C1 segment of cervical spinal cord (tissue), 14 donors: ENCODE measurements at regions not wholly inside any gene's neighbourhood (a gene's known extent, or its start where the extent isn't known, plus 50 kb on each side); places are given as distances from the start of the nearest gene placed in this dataset.

Experiments
- DNase-seq, 14 donors: peaks; one replicate each; lab custom pipeline; 2025; lab: John Stamatoyannopoulos, UW

- no peak for DNase-seq
These were observed 215.9 kb upstream of the AADAT start for GRCh38 chr4:170305627-170306026.

GRCh38 chr4:170281027-170281426 lies 191.3 kb upstream of the AADAT start:
- no peak for DNase-seq

- no peak for DNase-seq
These were observed 188.7 kb upstream of the AADAT start for GRCh38 chr4:170278460-170278859.

- DNase-seq = no peak
These were observed 184.9 kb upstream of the AADAT start for GRCh38 chr4:170274616-170275015.

GRCh38 chr4:170272959-170273358 lies 183.2 kb upstream of the AADAT start:
- DNase-seq = no peak

GRCh38 chr4:170271723-170272122 lies 182.0 kb upstream of the AADAT start:
- no peak for DNase-seq

- no peak for DNase-seq
These were observed 180.9 kb upstream of the AADAT start for GRCh38 chr4:170270628-170271027.

- no peak for DNase-seq
These were observed 180.2 kb upstream of the AADAT start for GRCh38 chr4:170269950-170270349.

- DNase-seq = peak in 11 of 14 donors; percentile 1 to 49 (median 23)
These were observed 169.9 kb upstream of the AADAT start for GRCh38 chr4:170259631-170260153.

- DNase-seq = no peak
These were observed 167.1 kb upstream of the AADAT start for GRCh38 chr4:170256807-170257206.

- no peak for DNase-seq
These were observed 158.8 kb upstream of the AADAT start for GRCh38 chr4:170248576-170248975.

- no peak for DNase-seq
These were observed 158.3 kb upstream of the AADAT start for GRCh38 chr4:170248029-170248428.

- DNase-seq = no peak
These were observed 157.8 kb upstream of the AADAT start for GRCh38 chr4:170247596-170247995.

GRCh38 chr4:170243662-170244288 lies 154.0 kb upstream of the AADAT start:
- no peak for DNase-seq

GRCh38 chr4:170242471-170242870 lies 152.7 kb upstream of the AADAT start:
- no peak for DNase-seq

- no peak for DNase-seq
These were observed 145.0 kb upstream of the AADAT start for GRCh38 chr4:170234800-170235199.

- no peak for DNase-seq
These were observed 141.6 kb upstream of the AADAT start for GRCh38 chr4:170231377-170231776.

GRCh38 chr4:170230242-170230641 lies 140.5 kb upstream of the AADAT start:
- no peak for DNase-seq

GRCh38 chr4:170229006-170229405 lies 139.2 kb upstream of the AADAT start:
- no peak for DNase-seq

- no peak for DNase-seq
These were observed 138.2 kb upstream of the AADAT start for GRCh38 chr4:170227928-170228327.

- DNase-seq = no peak
These were observed 136.5 kb upstream of the AADAT start for GRCh38 chr4:170226288-170226687.

- no peak for DNase-seq
These were observed 125.0 kb upstream of the AADAT start for GRCh38 chr4:170214731-170215130.

GRCh38 chr4:170214101-170214500 lies 124.3 kb upstream of the AADAT start:
- no peak for DNase-seq

GRCh38 chr4:170202721-170203120 lies 113.0 kb upstream of the AADAT start:
- DNase-seq = no peak
